Head of caudate nucleus (tissue), 42 donors: ENCODE measurements at regions not wholly inside any gene's neighbourhood (a gene's known extent, or its start where the extent isn't known, plus 50 kb on each side); places are given as distances from the start of the nearest gene placed in this dataset.
"Not testable (repeated sequence)": the region's sequence is repeated elsewhere in the genome, so short reads cannot be mapped to it uniquely, and the experiment has no call there.

Experiments used
- DNase-seq, 42 donors: peaks; one replicate each; pipeline versions ENCODE4 v3.0.0 to v3.0.0-alpha.2; 2020 to 2021; ENCODE audit warnings: mixed read lengths in 7 of 42
- intact Hi-C: fragments of 100-400 bp; cut with DNase I; formaldehyde crosslinking; loops from one replicate; pipeline ENCODE4 v1.15.0; 2022

DNA sequence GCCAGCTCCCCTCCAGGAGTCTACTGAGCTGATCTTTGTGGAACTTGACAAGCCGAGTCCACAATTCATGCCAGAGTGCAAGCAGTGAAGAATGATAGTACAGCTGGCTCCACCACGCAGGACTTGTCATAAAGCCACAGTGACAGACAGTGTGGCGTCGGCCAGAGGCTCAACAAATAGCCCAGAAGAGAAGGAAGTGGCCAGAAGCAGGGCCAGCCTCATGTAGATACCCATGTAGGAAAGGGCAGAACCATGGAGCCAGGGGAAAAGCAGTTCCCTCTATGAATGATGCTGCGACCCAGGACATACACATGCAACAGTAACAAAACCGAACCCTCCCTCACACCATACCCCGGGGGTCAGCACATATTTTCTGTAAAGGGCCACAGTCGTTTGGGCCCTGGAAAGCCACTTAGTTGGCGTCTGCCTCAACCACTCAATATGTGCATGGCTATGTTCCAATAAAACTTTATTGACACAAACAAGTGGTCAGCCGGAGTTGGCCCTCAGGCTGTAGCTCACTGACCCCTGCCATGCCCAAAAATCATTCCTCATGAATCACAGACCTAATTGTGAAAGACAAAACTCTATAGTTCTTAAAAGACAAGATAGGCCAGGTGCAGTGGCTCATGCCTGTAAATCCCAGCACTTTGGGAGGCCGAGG is 161.4 kb downstream of the BRD1 start:
- DNase-seq, result peak in 4 of 42 donors; percentile 7 to 28 (median 17)
- intact Hi-C loops, result no loop called here

DNA sequence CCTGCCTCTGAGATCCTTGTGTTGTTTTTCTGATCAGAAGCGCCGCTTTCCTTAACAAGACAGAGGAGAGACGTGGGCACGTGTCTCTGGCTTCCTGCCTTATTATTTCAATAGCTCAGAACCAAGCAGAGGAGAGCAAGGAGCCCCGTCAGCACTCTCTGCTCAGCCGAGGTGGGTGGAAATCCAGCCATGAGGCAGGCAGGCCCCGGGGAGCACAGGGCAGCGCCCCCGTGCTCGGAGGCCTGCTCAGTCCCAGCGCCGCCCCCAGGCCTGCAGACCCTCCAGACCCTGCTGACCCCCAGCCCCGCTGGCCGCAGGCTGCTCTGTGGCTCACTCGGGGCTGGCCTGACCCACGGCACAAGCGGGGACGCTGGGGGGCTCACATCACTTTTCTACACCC is 162.8 kb downstream of the BRD1 start:
- intact Hi-C loops, result no loop called here

DNA sequence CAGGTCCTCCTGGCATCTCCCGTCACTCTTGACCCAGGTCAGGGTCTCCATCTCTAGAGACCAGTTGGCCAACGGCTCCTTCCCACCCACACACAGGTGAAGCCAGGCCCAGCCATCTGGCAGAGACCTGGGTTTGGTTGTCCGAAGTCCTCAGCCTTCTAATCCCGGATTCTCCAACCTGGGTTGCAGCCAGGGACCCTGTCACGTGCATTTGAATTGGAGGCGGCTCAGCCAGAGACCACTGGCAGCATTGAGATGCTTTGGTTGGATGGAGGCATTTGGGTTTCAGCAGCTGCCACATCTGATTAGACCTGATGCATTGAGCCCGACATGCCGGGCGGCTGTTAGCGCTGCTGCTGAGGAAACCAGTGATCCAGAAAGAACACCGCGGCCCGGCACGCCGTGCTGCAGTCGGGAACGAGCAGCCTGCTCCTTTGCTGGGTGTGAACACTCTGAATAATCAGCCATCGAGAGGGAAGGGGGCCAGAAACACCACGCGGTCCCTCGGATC is 163.2 kb downstream of the BRD1 start:
- intact Hi-C loops, result no loop called here

More for the DNA sequence above, 162.8 kb downstream of the BRD1 start:
- peak in 20 of 42 donors; percentile 12 to 76 (median 37) for DNase-seq

DNA sequence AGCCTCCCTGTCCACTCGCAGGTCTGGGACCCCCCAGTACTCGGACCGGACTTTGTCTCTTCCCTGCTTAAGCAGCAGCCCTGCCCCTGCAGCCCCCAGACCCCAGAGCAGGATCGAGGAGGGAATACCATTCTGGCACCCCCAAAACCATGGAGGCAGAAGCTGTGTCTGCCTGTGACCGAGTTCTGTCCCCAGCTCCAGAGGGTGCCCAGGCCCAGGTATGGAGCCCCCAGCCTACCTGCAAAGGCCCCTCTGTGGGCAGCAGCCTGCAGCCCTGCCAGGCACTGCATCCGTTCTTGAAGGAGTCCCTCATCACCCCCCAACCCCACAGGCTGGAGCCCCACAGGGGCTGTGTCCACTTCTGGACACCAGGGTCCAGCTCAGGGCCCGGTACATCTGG is 163.8 kb downstream of the BRD1 start:
- DNase-seq, result peak in 7 of 42 donors; percentile 5 to 34 (median 10)
- intact Hi-C loops, result no loop called here

More for the DNA sequence above, 163.2 kb downstream of the BRD1 start:
- DNase-seq, result peak in 41 of 42 donors; percentile 27 to 81 (median 60)

DNA sequence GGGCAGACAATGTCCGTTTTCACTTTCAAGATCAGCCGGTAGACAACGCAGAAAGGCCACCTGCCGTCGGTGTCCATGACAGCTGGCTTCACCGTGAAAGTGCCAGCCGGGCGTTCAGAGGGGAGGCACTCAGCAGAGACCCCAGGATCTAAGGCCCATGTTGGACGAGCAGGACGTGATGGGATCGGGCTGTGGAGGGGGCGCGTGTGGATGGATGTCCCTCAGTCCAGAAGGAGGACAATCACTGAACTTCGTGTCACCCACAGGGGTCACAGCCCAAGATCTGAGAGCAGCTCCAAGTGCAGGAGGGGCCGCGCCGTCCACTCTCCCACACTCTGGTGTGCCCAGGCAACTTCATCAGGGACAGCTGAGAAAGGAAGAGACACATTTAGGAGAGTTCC is 164.4 kb downstream of the BRD1 start:
- DNase-seq, result peak in 8 of 42 donors; percentile 8 to 40 (median 15)
- intact Hi-C loops, result no loop called here

DNA sequence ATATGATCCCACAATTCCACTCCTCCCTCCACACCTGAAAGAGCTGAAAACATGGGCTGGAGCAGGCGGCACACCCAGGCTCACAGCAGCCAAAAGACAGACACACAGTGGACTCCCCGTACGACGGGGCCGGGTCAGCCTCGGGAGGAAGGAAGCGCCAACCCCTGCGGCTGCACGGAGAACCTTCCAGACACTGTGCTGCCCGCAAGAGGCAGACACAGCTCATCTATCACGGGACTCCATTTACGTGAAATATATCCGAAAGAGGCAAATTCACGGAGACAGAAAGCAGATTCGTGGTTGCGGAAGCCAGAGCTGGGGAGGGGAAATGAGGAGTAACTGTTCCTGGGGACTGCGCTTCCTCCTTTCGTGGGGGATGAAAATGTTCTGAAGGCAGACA is 165.0 kb downstream of the BRD1 start:
- intact Hi-C loops, result no loop called here
- peak in 7 of 42 donors; percentile 5 to 40 (median 14) for DNase-seq

DNA sequence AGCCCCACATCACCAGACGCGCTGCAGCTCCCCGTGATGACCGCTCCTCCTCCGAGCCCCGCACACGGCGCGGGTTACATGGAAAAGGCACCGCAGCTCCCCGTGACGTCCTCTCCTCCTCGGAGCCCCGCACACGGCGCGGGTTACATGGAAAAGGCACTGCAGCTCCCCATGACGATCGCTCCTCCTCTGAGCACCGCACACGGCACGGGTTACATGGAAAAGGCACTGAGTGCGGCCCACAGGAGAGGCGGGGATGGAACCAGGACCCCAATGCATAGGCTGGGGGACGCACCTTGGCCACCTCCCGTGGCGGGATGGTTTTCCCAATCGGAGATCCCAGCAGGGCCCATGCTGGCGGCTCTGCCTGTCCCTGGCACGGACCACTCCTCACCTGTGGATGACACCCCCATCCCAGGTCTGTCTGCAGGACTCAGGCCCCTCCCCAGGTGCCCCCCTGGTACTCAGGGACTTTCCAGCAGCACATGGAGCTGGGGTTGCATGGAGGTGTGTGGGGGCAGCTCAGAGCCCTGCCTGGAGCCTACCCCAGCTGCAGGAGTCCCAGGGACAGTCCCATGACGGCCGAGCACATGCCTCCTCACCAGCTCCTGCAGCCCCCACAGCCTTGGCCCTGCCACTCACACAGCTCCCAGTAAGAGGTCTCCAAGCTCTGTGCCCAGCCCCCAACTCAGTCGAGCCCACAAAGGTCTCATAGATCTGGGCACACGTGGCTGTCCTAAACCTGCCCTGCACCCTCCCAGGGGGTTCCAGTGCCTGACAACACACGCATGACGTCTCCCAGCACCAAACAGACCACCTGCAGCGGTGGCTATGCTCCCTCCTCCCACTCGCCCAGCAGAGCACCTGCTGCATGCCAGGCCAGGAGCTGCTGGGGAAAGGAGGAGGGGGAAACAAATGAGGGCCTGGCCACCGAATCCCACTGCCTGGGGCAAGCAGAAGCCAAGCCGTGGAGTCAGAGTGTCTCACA is 166.6 kb downstream of the BRD1 start:
- peak in 9 of 42 donors; percentile 4 to 37 (median 9) for DNase-seq
- intact Hi-C loops, result no loop called here

DNA sequence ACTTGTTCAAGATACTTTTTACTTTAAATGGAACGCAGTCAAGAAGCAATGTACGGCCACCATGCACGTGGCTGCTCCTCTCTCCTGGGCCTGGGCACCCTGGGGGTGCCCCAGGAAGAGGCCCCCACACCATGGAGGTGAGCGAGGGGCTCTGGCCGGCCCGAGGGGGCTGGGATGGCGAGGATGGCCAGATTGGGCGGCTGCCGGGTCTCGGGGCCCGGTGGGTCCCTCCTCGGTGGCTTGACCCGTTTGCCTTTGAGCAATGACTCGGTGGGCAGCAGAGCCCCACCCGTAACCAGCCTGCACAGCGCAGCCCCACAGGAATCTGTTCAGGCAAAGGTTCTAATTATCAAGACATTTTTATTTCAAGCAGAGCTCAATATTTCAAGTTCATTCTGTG is 167.4 kb downstream of the BRD1 start:
- peak in 7 of 42 donors; percentile 2 to 41 (median 9) for DNase-seq
- intact Hi-C loops, result no loop called here

DNA sequence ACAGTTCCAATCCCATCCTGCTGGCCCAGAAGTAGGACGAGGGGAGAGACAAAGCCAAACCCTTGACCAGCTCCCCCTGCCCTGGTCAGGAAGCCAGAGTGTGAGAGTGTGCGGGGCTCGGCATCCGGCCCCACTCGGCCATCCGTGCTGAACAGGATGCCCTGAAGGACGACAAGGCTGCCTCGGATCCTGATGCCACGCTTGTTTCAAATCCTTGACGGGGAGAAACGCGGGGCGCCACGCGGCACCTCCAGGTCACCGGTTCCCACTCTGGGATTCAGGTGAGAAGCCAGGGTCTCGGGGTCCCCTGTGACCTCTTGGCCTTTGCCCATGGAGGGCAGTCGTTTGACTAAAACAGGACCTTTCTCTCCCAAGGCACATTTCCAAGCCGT is 167.8 kb downstream of the BRD1 start:
- intact Hi-C loops, result no loop called here
- peak in 7 of 42 donors; percentile 3 to 42 (median 13) for DNase-seq

DNA sequence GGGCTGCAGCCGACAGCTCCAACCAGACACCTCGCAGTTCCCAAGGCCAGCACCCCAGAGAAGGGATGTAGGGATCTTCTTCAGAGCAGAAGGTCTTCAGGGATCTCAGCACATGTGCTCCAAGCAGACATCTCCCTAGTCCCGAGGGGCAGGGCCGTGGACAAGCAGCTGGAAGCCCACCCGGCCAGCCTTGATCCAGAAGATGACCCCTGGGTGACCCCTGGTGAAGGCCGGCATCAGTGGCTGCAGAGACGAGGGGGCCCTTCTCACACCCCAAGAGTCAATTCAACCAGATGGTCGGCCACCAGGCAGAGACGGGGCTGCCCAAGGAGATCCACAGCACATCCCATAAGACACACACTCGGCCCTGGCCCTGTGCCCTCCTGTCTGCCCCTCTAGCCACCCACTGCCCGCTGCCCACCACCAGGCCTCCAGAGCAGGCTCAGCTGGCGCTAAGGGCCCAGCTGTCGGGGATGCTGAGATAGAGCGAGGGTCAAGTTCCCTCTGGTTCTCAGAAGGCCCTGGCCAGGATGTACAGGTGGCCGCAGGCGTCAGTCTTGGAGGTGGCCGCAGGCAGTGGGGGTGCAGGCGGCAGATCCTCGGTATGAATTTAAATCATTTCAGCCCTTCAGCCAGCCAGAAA is 168.3 kb downstream of the BRD1 start:
- intact Hi-C loops, result no loop called here
- DNase-seq, result peak in 7 of 42 donors; percentile 11 to 43 (median 25)

DNA sequence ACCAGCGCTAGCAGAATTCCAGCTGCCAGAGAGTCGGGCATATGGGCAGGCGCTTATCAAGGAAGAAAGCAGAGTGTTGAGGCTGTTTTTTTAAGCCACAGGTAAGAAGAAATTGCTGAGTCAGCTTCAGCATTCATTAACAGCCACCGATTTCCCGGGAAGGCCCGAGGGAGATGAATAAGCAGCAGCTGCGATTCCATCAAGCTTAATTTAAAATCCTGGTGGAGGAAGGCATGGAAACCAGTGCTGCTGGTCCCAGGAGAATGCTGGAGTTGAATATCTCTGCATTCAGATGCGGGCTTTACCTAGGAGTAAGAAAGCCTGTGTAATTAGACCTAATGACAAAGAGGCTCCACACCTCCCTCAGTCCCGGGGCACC is 168.8 kb downstream of the BRD1 start:
- intact Hi-C loops, result no loop called here

DNA sequence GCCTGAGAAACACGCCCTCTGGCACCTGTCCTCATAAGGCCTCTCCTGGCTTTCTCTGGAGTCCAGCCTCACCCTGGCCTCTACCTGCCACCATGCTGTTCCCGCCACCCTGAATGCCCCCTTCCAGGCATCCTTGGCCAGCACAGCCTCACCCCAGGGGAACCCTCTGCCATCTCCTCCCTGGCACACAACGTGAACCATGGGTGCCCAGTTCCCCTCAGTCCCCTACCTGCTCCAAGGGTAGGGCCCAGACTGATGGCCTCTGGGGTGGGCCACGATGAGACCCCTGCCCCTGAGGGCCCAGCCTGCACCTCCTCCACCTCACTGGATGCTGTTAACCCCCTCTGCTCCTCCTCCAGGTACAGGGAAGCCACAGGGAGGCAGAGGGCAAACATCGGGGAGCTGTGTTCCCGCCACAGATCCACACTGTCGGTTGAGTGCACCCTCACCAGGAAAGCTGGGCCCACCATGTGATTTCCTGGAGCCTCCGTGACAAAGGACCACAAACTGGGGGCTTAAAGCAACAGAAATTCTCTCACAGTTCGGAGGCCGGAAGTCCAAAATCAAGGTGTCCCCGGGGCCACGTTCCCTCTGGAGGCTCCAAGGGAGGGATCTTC is 169.6 kb downstream of the BRD1 start:
- intact Hi-C loops, result no loop called here
- peak in 5 of 42 donors; percentile 11 to 42 (median 23) for DNase-seq

More for the DNA sequence above, 168.8 kb downstream of the BRD1 start:
- peak in 7 of 42 donors; percentile 11 to 35 (median 19) for DNase-seq

DNA sequence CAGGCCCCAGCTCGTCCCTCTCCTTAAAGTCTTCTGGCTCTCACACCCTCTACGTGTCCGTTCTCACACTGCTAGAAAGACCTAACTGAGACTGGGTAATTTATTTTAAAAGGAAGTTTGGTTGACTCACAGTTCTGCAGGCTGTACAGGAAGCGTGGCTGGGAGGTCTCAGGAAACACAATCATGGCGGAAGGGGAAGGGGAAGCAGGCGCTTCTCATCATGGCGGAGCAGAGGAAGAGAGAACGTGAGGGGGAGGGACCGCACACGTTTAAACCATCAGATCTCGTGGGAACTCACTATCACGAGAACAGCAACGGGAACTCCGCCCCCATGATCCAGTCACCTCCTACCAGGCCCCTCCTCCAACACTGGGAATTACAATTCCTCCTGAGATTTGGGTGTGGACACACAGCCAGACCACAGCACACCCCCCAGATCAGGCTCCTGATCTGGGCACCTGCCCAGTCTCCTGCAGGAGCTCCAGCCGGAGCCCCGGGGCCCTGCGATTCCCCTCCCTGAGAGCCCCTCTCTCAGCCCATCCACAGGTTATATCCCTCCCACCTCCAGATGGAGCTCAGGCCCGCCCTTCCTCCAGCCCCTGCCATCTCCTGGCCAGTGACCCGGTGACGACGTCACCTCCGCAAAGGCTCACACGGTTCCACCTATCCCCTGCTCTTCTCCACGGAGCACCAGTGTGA is 170.2 kb downstream of the BRD1 start:
- peak in 8 of 42 donors; percentile 18 to 45 (median 27) for DNase-seq
- intact Hi-C loops, result no loop called here

DNA sequence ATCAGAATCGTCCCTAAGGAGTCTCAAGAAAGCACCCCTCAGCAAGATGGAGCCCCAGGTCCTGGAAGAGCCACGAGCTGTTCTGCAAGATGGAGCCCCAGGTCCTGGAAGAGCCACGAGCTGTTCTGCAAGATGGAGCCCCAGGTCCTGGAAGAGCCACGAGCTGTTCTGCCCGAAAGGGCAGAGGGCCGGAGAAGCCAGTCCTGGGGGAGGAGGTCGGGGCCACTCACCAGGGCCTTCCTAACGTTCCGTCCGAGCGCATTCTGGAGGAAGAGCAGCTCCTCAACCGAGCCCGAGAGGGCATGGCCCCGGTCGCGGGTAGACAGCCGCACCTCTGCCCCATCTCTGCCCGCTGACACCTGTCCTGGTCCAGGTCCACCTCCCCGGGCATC is 170.8 kb downstream of the BRD1 start:
- peak in 24 of 42 donors; percentile 17 to 80 (median 56) for DNase-seq
- intact Hi-C loops, result not testable (repeated sequence)

DNA sequence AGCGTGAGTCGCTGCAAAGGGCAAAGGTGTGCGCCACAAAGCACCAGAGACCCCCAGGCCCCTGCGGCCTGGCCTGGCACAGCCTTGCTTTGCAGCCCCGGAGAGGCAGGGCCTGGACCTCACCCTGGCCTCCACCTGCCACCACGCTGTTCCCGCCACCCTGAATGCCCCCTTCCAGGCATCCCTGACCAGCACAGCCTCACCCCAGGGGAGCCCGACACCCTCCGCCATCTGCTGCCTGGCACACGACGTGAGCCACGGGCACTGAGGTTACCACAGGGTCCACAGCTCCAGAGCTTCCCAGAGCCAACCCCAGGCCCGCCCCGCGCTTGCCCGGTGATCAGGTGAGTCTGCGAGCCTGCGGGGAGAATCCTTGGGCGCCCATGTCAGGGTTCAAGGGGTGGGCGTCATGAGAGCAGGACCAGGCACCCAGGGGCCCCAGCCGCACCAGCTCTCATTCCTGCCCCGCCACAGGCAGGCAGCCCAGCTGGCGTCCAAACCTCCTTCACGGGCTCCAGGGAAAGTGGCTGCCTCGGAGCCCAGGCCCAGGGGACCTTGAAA is 171.3 kb downstream of the BRD1 start:
- DNase-seq, result no peak
- intact Hi-C loops, result no loop called here

DNA sequence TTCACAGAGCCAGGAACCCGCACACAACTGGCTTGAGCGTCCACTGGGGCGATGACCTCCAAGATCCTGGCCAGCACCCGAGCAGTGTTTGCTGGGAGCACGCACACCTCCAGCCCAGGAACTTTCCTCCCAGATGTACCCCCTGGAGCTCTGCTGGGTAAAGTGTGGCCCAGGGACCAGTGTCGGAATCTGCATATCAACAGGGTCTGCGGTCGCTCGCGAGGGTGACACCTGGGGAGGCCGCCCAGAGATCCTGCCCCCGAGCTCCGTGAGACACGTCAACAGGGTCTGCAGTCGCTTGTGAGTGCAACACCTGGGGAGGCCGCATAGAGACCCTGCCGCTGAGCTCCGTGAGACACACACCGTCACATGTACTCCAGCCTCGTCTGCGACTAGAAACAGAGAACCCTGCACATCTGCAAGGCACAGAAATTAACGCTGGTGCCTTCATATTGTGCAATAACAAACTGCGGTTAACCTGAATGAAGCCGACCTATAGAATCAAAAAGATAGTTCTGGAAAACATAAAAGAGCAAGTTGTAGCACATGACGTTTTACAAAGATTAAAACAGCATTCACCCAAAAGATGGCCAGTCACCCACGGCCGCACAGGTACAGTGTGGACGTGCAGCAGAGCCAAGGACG is 172.4 kb downstream of the BRD1 start:
- no peak for DNase-seq

More for the DNA sequence above, 172.4 kb downstream of the BRD1 start:
- intact Hi-C loops, result no loop called here
